K562 (cell line): ENCODE measurements at regions not wholly inside any gene's neighbourhood (a gene's known extent, or its start where the extent isn't known, plus 50 kb on each side); places are given as distances from the start of the nearest gene placed in this dataset.

ENCODE experiments used
- ATAC-seq: fragments of 200-7000 bp; cut with Tn5 transposase; 3 replicates; pipeline ENCODE4 v1.9.1; 2020; ENCODE audit warnings: moderate library complexity
- BruUV-seq: library from RNA; stranded (reverse); fragments of 400-500 nt; replicated peaks from 2 replicates; lab custom pipeline; 2021; lab: Mats Ljungman, UMichigan
- CTCF ChIA-PET: fragments of 300-600 bp; formaldehyde crosslinking; extraction: SDS; loops from one replicate; lab custom pipeline; 2021; ENCODE audit warnings: low intra/inter-chr PET ratio; lab: Yijun Ruan, JAX
- POLR2A ChIA-PET: fragments of 300-600, 350-650 bp; sonication (Branson Sonifier 250); formaldehyde crosslinking; extraction: SDS; loops from one replicate; lab custom pipeline; 2021; ENCODE audit warnings: antibody characterized with exemption, inconsistent platforms; lab: Yijun Ruan, JAX
- DNase-seq, 4 experiments: peaks; one replicate each; pipeline versions ENCODE4 v3.0.0 to v3.0.0-alpha.2; 2011 to 2018; ENCODE audit warnings: low spot score in 3 of 4, mixed read lengths in 3 of 4; ENCODE audit errors: extremely low read depth in 1 of 4
- FAIRE-seq: peaks from 2 replicates; lab custom pipeline; 2011; peaks lifted over from hg19 to GRCh38; lab: Jason Lieb, UNC
- H2AFZ ChIP-seq: 2 replicates; pipeline ENCODE4 v1.6.0; 2011; ENCODE audit warnings: low read depth, low read length, control low read depth, inconsistent platforms
- H3K27ac ChIP-seq: fragments of 200-600 bp; 3 replicates; pipeline ENCODE4 v1.8.0; 2011; ENCODE audit warnings: low read depth, mild to moderate bottlenecking, control low read depth, inconsistent platforms, low read length, moderate library complexity, mixed read lengths; ENCODE audit errors: extremely low read depth
- H3K27me3 ChIP-seq, 2 experiments: fragments of 300-600 bp in 1 of 2; 2 replicates in 1 of 2; 3 replicates in 1 of 2; pipeline versions ENCODE4 v1.6.0 to v1.8.0; 2011; ENCODE audit warnings: inconsistent platforms in 2 of 2, low read length in 2 of 2, mild to moderate bottlenecking in 1 of 2, mixed read lengths in 1 of 2, moderate library complexity in 1 of 2; ENCODE audit not compliant: control insufficient read depth in 2 of 2, insufficient read depth in 2 of 2
- H3K36me3 ChIP-seq: fragments of 300-600 bp; 3 replicates; pipeline ENCODE4 v1.8.0; 2011; ENCODE audit warnings: mild to moderate bottlenecking, low read length, inconsistent platforms; ENCODE audit not compliant: control insufficient read depth, insufficient read depth
- H3K4me1 ChIP-seq, 2 experiments: fragments of 200-600 bp in 1 of 2; replicated peaks in 1 of 2; 2 replicates in 1 of 2; 3 replicates in 1 of 2; pipeline versions ENCODE4 v1.5.1 to v1.8.0; 2011; ENCODE audit warnings: inconsistent platforms in 2 of 2, low read length in 2 of 2, mild to moderate bottlenecking in 1 of 2, mixed read lengths in 1 of 2, moderate library complexity in 1 of 2; ENCODE audit not compliant: control insufficient read depth in 2 of 2, insufficient read depth in 2 of 2
- H3K4me2 ChIP-seq: 2 replicates; pipeline ENCODE4 v1.6.1; 2011; ENCODE audit warnings: low read length, control low read depth, inconsistent platforms, mixed read lengths; ENCODE audit not compliant: insufficient read depth
- H3K4me3 ChIP-seq: fragments of 200-600 bp; sonication (generic), shearing (Covaris generic); 2 replicates; pipeline ENCODE4 v1.5.1; 2016; ENCODE audit warnings: control low read depth, inconsistent platforms
- H3K79me2 ChIP-seq: fragments of 200-600 bp; 3 replicates; pipeline ENCODE4 v1.8.0; 2011; ENCODE audit warnings: low read length, inconsistent platforms; ENCODE audit not compliant: control insufficient read depth, insufficient read depth
- H3K9ac ChIP-seq, 2 experiments: 2 replicates each; pipeline versions ENCODE4 v1.6.0 to v1.6.1; 2011; ENCODE audit warnings: low read depth in 2 of 2, low read length in 2 of 2, control low read depth in 1 of 2, inconsistent platforms in 1 of 2, mild to moderate bottlenecking in 1 of 2, mixed read lengths in 1 of 2; ENCODE audit not compliant: insufficient read depth in 1 of 2
- H3K9me1 ChIP-seq: one replicate; pipeline ENCODE4 v1.6.0; 2011; ENCODE audit warnings: inconsistent platforms, mild to moderate bottlenecking, low read length, moderate library complexity; ENCODE audit not compliant: control insufficient read depth, insufficient read depth
- H3K9me3 ChIP-seq: replicated peaks from 2 replicates; pipeline ENCODE4 v1.5.1; 2011; ENCODE audit warnings: low read depth, low read length, inconsistent platforms; ENCODE audit not compliant: control insufficient read depth, insufficient read depth
- H4K20me1 ChIP-seq: replicated peaks from 2 replicates; pipeline ENCODE4 v1.6.1; 2011; ENCODE audit warnings: low read length, inconsistent platforms, mixed read lengths; ENCODE audit not compliant: control insufficient read depth, insufficient read depth
- ARID3B ChIP-seq: fragments of 250-450 bp; sonication (Bioruptor Pico); IDR thresholded peaks from 2 replicates; pipeline ENCODE4 v1.4.0; 2020; ENCODE audit warnings: borderline replicate concordance
- CREM ChIP-seq: IDR thresholded peaks from 2 replicates; pipeline ENCODE4 v1.6.1; 2014; ENCODE audit warnings: antibody characterized with exemption, low read depth
- CTBP1 ChIP-seq: fragments of 450-650 bp; IDR thresholded peaks from 2 replicates; pipeline ENCODE4 v1.6.1; 2016; ENCODE audit warnings: borderline replicate concordance
- KLF1 ChIP-seq: fragments of 450-650 bp; IDR thresholded peaks from 2 replicates; pipeline ENCODE4 v1.6.1; 2016; ENCODE audit warnings: missing genetic modification characterization, missing compliant biosample characterization
- MEIS2 ChIP-seq: fragments of 450-650 bp; IDR thresholded peaks from 2 replicates; pipeline ENCODE4 v1.6.1; 2014; ENCODE audit warnings: mild to moderate bottlenecking; ENCODE audit not compliant: partially characterized antibody
- SMARCB1 ChIP-seq: IDR thresholded peaks from 2 replicates; pipeline ENCODE4 v1.6.1; 2011; ENCODE audit warnings: improper control_type of control experiment, low read depth; ENCODE audit not compliant: insufficient read length
- SNRNP70 ChIP-seq: fragments of 200-400 bp; formaldehyde crosslinking; optimal IDR thresholded peaks from 2 replicates; pipeline ENCODE3; 2017; ENCODE audit warnings: low read depth, low read length
- ZNF133 ChIP-seq: fragments of 250-450 bp; sonication (Bioruptor Pico); IDR thresholded peaks from 2 replicates; pipeline ENCODE4 v1.4.0; 2020; ENCODE audit warnings: mild to moderate bottlenecking
- ZNF551 ChIP-seq: fragments of 250-450 bp; sonication (Bioruptor Pico); IDR thresholded peaks from 2 replicates; pipeline ENCODE4 v1.5.0; 2021; ENCODE audit warnings: mild to moderate bottlenecking, moderate library complexity
- ZNF76 ChIP-seq: fragments of 250-450 bp; sonication (Bioruptor Pico); IDR thresholded peaks from 2 replicates; pipeline ENCODE4 v1.4.0; 2020; ENCODE audit warnings: mild to moderate bottlenecking, moderate library complexity, borderline replicate concordance
- WGBS: fragments of 100-300 bp; shearing (Covaris generic); methylation state at CpG from one replicate; pipeline ENCODE4 v1.1.6; 2016; ENCODE audit warnings: low coverage, mixed read lengths; ENCODE audit not compliant: insufficient coverage; ENCODE audit errors: missing lambda C conversion rate; 5-methylcytosine and 5-hydroxymethylcytosine counted together
- in situ Hi-C: fragments of 300-500 bp; cut with MboI; formaldehyde crosslinking; loops from 4 replicates; pipeline ENCODE4 v1.15.0; 2018; ENCODE audit warnings: inconsistent platforms, mixed read lengths
- intact Hi-C: fragments of 100-400 bp; cut with micrococcal nuclease; formaldehyde crosslinking; loops from 2 replicates; pipeline ENCODE4 v1.14.2; 2022
- TF ChIP-seq, protein P1 (sequence below): fragments of 250-450 bp; sonication (Bioruptor Pico); IDR thresholded peaks from 2 replicates; pipeline ENCODE4 v1.8.0; 2022; ENCODE audit warnings: inconsistent platforms
- TF ChIP-seq, protein P2 (sequence below): sonication (generic); formaldehyde crosslinking; IDR thresholded peaks from 2 replicates; pipeline ENCODE4 v1.8.1; 2023; ENCODE audit warnings: missing genetic modification reagents, mild to moderate bottlenecking, borderline replicate concordance
- TF ChIP-seq, protein P3 (sequence below): sonication (generic); formaldehyde crosslinking; IDR thresholded peaks from 2 replicates; pipeline ENCODE4 v1.8.1; 2023; ENCODE audit warnings: mild to moderate bottlenecking, missing genetic modification reagents
- TF ChIP-seq, protein P4 (sequence below): sonication (generic); formaldehyde crosslinking; IDR thresholded peaks from 2 replicates; pipeline ENCODE4 v1.8.0; 2022; ENCODE audit warnings: mild to moderate bottlenecking, missing genetic modification reagents

DNA sequence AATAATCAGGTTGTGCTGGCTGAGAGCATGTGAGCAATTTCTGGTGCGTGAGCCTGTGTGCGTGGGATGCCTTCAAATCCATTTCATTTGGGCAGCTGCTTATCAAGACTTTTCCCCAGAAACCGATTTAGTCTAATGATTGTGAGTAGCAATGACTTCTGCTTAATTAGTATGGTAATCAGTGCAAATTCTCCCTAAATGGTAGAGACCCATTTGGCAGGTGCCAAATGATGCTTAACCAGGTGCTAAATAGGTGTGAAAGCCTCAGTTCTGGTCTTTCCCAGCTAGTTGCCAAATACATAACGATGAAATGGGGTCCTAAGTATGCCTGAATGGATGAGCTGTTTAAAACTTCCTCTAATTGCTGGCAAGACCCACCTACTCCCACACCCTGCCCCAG is 248.4 kb upstream of the CCDC196 start:
- no peak for DNase-seq
- ChIA-PET POLR2A (no interaction called here), CTCF (no interaction called here)
- no peak overlapping the region for H3K4me2 ChIP-seq
- H3K79me2 ChIP-seq, result no peaks in the 10 kb centered on the region
- intact Hi-C loops, result no loop called here
- H3K36me3 ChIP-seq, result no peaks in the 10 kb centered on the region
- H3K4me1 ChIP-seq, result no peaks in the 10 kb centered on the region
- no peak overlapping the region for H3K4me3 ChIP-seq
- no peak for ATAC-seq
- no peaks in the 10 kb centered on the region for H3K9me1 ChIP-seq
- no peaks in the 10 kb centered on the region for H3K27me3 ChIP-seq
- no peak overlapping the region for H2AFZ ChIP-seq
- no peaks in the 10 kb centered on the region for H3K9me3 ChIP-seq
- no peak overlapping the region for H3K27ac ChIP-seq
- in situ Hi-C loops, result no loop called here
- H4K20me1 ChIP-seq, result no peaks in the 10 kb centered on the region
- 0% methylated on average over 4 of the region's 4 CpGs for whole genome bisulfite sequencing
- no peak overlapping the region for H3K9ac ChIP-seq
- BruUV-seq, result no TSS peak
- no peak for TF ChIP-seq ZNF133 (CRISPR knock-in tag)
- no peak for TF ChIP-seq ZNF76
- TF ChIP-seq, protein P1, sequence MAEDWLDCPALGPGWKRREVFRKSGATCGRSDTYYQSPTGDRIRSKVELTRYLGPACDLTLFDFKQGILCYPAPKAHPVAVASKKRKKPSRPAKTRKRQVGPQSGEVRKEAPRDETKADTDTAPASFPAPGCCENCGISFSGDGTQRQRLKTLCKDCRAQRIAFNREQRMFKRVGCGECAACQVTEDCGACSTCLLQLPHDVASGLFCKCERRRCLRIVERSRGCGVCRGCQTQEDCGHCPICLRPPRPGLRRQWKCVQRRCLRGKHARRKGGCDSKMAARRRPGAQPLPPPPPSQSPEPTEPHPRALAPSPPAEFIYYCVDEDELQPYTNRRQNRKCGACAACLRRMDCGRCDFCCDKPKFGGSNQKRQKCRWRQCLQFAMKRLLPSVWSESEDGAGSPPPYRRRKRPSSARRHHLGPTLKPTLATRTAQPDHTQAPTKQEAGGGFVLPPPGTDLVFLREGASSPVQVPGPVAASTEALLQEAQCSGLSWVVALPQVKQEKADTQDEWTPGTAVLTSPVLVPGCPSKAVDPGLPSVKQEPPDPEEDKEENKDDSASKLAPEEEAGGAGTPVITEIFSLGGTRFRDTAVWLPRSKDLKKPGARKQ (CRISPR knock-in tag), result no peak
- TF ChIP-seq SNRNP70, result no peak
- TF ChIP-seq ARID3B (CRISPR knock-in tag), result no peak
- TF ChIP-seq, protein P2, sequence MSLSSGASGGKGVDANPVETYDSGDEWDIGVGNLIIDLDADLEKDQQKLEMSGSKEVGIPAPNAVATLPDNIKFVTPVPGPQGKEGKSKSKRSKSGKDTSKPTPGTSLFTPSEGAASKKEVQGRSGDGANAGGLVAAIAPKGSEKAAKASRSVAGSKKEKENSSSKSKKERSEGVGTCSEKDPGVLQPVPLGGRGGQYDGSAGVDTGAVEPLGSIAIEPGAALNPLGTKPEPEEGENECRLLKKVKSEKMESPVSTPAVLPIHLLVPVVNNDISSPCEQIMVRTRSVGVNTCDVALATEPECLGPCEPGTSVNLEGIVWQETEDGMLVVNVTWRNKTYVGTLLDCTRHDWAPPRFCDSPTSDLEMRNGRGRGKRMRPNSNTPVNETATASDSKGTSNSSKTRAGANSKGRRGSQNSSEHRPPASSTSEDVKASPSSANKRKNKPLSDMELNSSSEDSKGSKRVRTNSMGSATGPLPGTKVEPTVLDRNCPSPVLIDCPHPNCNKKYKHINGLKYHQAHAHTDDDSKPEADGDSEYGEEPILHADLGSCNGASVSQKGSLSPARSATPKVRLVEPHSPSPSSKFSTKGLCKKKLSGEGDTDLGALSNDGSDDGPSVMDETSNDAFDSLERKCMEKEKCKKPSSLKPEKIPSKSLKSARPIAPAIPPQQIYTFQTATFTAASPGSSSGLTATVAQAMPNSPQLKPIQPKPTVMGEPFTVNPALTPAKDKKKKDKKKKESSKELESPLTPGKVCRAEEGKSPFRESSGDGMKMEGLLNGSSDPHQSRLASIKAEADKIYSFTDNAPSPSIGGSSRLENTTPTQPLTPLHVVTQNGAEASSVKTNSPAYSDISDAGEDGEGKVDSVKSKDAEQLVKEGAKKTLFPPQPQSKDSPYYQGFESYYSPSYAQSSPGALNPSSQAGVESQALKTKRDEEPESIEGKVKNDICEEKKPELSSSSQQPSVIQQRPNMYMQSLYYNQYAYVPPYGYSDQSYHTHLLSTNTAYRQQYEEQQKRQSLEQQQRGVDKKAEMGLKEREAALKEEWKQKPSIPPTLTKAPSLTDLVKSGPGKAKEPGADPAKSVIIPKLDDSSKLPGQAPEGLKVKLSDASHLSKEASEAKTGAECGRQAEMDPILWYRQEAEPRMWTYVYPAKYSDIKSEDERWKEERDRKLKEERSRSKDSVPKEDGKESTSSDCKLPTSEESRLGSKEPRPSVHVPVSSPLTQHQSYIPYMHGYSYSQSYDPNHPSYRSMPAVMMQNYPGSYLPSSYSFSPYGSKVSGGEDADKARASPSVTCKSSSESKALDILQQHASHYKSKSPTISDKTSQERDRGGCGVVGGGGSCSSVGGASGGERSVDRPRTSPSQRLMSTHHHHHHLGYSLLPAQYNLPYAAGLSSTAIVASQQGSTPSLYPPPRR (CRISPR knock-in tag), result no peak
- no peak for TF ChIP-seq SMARCB1
- TF ChIP-seq, protein P3, sequence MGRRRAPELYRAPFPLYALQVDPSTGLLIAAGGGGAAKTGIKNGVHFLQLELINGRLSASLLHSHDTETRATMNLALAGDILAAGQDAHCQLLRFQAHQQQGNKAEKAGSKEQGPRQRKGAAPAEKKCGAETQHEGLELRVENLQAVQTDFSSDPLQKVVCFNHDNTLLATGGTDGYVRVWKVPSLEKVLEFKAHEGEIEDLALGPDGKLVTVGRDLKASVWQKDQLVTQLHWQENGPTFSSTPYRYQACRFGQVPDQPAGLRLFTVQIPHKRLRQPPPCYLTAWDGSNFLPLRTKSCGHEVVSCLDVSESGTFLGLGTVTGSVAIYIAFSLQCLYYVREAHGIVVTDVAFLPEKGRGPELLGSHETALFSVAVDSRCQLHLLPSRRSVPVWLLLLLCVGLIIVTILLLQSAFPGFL (CRISPR knock-in tag), result no peak
- TF ChIP-seq, protein P4, sequence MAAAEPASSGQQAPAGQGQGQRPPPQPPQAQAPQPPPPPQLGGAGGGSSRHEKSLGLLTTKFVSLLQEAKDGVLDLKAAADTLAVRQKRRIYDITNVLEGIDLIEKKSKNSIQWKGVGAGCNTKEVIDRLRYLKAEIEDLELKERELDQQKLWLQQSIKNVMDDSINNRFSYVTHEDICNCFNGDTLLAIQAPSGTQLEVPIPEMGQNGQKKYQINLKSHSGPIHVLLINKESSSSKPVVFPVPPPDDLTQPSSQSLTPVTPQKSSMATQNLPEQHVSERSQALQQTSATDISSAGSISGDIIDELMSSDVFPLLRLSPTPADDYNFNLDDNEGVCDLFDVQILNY (CRISPR knock-in tag), result no peak
- no peak for TF ChIP-seq MEIS2
- no peak for TF ChIP-seq CTBP1
- TF ChIP-seq ZNF551, result no peak
- no peak for TF ChIP-seq KLF1 (tag)
- TF ChIP-seq CREM, result no peak
- FAIRE-seq, result no peak
